ENCODE measurements at regions not wholly inside any gene's neighbourhood (a gene's known extent, or its start where the extent isn't known, plus 50 kb on each side); places are given as distances from the start of the nearest gene placed in this dataset.

- TF ChIP-seq CTCF (conservative IDR thresholded peaks at IDR 0.05 in 1 of 2, IDR thresholded peaks at IDR 0.05 in 1 of 2; ENCODE audit: extremely low read depth in 1 of 2, insufficient read depth in 1 of 2, low read depth in 1 of 2, low read length in 2 of 2) (no peak), EZH2 (IDR thresholded peaks at IDR 0.05; ENCODE audit: borderline replicate concordance, low read length) (no peak)
Measured at GRCh38 chr12:60070552-60070951, 474.7 kb downstream of the SLC16A7 start.

Measured in mammary epithelial cell (primary cell).